GM21423 (cell line): ENCODE measurements at regions not wholly inside any gene's neighbourhood (a gene's known extent, or its start where the extent isn't known, plus 50 kb on each side); places are given as distances from the start of the nearest gene placed in this dataset.
"Not testable (repeated sequence)": the region's sequence is repeated elsewhere in the genome, so short reads cannot be mapped to it uniquely, and the experiment has no call there.

ENCODE experiments used
- ATAC-seq: cut with Tn5 transposase; IDR thresholded peaks from one replicate; pipeline ENCODE4 v1.9.1; 2021; ENCODE audit warnings: mild to moderate bottlenecking, moderate library complexity; ENCODE audit not compliant: unreplicated experiment

DNA sequence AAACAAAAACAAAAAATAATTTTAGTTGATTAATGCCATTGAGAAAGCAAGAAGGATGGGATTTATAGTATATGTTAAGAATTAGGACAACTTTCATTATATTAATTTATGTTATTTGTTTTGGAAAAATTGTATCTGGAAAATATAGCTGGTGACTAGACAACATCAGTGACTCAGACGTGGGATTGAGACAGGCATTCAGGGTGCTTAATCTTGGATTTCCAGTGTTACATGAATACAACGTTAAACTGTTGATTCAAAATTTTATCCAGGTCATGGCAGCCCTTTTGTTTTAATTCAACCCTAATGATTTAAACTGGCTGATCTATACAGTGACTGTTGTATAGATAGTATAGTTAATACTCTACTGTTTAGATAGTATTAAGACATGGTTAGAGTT, 827.1 kb upstream of the B3GALT2 start:
- no peak for ATAC-seq

- no peak for ATAC-seq
Observed at GRCh38 chr1:194004146-194004545, 817.7 kb upstream of the B3GALT2 start.

DNA sequence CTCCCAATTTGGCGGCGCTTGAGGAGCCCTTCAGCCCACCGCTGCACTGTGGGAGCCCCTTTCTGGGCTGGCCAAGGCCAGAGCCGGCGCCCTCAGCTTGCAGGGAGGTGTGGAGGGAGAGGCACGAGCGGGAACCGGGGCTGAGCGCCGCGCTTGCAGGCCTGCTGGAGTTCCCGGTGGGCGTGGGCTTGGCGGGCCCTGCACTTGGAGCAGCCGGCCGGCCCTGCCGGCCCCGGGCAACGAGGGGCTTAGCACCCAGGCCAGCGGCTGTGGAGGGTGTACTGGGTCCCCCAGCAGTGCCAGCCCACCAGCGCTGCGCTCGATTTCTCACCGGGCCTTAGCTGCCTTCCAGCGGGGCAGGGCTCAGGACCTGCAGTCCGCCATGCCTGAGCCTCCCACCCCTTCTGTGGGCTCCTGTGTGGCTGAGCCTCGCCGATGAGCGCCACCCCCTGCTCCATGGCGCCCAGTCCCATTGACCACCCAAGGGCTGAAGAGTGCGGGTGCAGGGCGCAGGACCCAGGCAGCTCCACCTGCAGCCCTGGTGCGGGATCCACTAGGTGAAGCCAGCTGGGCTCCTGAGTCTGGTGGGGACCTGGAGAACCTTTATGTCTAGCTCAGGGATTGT, 815.4 kb upstream of the B3GALT2 start:
- ATAC-seq, result not testable (repeated sequence)

DNA sequence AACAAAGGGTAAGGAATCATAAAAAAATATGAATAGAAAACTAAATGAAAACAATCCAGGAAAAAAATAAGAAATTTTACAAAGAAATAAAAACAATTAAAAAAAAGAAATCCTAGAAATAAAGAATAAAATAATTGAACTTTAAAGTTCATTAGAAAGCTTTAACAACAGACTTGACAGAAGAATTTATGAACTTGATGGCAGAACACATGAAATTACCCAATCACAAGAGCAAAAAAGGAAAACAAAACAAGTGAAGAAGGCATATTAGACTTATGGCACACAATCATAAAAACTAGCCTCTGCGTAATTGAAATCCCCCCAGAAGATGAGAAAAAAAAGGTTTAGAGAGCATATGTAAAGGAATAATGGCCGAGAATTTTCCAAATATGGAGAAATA, 802.5 kb upstream of the B3GALT2 start:
- no peak for ATAC-seq

DNA sequence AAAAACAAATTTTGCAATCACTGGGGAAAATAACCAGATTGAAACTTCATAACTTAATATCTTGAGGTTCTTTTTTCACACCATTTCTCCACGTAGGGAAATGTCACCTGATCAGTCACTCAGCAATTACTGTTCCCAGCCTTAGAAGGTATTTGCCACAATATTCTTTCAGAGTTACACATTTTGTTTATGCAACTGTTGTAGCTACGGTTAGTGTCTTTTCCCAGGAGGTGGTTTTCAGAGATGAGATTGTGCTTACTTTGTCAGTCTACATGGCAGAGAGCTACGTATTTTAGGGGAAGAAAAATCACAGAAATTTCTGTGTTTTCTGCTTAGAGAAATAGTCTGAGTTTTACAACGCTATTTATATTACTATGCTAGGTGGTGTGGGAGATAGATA, 792.8 kb upstream of the B3GALT2 start:
- ATAC-seq, result no peak

- ATAC-seq, result no peak
Observed at GRCh38 chr1:193974286-193974798, 787.9 kb upstream of the B3GALT2 start.

DNA sequence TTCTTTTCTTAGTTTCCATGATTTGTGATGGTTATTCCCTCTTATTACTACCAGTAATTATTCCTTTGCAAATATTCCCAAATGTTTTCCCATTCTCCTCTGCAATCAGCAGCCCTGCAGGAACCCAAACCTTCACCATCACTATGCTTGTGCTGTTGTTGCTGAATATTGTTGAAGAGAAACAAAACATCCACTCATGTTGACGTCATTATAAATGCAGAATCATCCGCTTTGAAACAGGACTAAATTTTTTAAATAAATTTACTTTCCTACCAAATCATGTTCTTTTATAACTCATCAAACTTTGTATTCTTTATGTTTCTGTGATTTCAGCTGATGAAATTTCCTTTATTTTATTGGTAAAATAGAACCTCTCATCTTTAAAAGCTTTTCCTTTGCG, 787.0 kb upstream of the B3GALT2 start:
- ATAC-seq, result no peak

- no peak for ATAC-seq
Observed at GRCh38 chr1:193971595-193971994, 785.2 kb upstream of the B3GALT2 start.

GRCh38 chr1:193960499-193960898, 774.1 kb upstream of the B3GALT2 start:
- ATAC-seq, result no peak

DNA sequence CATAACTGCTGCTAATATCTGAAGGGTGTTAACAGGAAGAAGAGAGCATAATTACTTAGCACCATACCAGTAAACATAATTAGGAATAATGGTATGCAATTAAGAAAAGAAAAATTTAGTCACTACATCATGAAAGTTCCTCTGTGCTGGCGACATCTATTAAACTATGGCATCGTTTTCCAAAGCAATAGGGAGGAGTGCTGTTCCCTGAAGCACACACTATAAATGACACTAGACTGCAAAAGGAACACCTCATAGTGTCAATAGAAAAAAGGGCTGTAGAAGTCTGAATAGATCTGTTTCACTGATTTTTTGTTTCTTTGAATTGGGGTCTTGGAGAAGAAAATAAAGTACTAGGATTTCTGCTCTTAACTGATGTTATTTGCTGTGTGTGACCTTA, 773.6 kb upstream of the B3GALT2 start:
- no peak for ATAC-seq

DNA sequence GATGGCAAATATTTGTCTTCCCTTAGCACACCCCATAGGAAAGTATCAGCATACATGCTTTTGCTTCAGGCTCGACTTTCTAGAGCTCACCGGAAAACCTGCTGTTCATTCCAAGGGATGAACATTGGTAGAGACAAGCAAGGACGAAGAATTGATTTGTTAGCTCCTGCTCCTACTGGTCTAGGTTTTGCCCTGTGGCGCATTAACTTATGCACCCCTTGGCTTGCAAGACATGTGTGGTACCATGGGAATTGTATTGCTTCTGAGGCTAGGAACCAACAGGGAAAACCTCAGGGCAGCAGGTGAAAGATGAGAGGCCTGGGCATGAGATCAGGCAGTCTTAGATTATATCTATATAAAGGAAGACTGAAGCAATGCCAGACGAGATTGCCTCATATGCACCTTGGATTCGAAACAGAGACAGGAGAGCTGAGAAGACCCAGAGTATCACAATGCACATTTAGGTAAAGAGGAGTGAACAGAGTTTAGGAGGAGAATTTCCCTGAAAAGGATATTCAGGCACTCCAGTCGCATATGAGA, 771.2 kb upstream of the B3GALT2 start:
- no peak for ATAC-seq

GRCh38 chr1:193952778-193953374, 766.5 kb upstream of the B3GALT2 start:
- ATAC-seq, result no peak

DNA sequence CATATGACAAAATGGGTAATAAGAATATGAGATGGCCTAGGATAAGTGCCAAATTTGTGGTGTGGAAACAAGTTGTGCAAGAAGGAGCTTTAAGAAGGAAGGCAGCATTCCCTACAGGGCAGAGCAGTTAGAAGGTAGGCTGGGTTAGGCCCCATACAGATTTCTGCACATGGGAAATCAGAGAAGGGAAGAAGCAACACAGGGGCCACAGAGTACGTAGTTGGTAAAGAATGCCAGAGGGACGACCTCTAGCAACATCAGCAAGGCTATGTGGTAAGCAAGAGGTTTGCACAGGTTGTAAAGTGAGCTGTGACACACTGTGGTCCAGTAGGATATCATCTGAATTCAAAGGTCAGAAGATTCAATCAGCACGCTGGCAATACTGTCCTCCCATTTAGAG, 765.6 kb upstream of the B3GALT2 start:
- ATAC-seq, result no peak

- no peak for ATAC-seq
Observed at GRCh38 chr1:193944454-193944853, 758.0 kb upstream of the B3GALT2 start.

DNA sequence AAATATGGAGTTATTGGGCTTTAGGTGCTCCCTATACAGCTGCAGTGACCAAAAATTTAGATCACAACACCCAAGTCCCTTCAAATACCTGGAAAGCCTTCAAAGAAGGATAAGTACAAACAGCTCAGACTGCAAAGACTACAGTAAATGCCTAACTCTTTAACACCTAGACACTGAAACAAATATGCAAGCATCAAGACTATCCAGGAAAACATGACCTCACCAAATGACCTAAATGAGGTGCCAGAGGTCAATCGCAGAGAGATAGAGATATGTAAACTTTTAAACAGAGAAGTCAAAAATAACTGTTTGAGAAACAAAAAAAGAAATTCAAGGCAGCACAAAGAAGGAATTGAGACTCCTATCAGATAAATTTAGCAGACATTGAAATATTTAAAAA, 753.8 kb upstream of the B3GALT2 start:
- ATAC-seq, result no peak

DNA sequence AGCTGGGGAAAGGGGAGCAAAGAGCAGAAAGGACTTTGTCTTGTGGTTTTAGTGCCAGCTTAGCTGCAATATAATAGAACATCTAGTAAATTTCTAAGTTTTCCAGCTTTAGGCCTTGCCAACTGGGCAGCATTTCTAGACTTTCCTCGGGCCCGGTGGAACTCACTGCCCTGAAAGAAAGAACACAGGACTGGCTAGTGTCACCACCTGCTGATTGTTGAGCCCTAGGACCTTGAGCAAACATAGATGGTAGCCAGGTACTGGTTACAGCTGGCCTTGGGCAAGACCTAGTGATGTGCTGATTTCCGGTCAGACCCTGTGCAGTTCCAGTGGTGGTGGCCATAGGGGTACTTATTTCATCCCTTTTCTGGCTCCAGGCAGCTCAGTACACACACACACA, 753.2 kb upstream of the B3GALT2 start:
- ATAC-seq, result no peak

GRCh38 chr1:193937308-193937707, 750.9 kb upstream of the B3GALT2 start:
- ATAC-seq, result no peak

- ATAC-seq, result no peak
Observed at GRCh38 chr1:193932979-193933378, 746.6 kb upstream of the B3GALT2 start.

- no peak for ATAC-seq
Observed at GRCh38 chr1:193931356-193931755, 744.9 kb upstream of the B3GALT2 start.

DNA sequence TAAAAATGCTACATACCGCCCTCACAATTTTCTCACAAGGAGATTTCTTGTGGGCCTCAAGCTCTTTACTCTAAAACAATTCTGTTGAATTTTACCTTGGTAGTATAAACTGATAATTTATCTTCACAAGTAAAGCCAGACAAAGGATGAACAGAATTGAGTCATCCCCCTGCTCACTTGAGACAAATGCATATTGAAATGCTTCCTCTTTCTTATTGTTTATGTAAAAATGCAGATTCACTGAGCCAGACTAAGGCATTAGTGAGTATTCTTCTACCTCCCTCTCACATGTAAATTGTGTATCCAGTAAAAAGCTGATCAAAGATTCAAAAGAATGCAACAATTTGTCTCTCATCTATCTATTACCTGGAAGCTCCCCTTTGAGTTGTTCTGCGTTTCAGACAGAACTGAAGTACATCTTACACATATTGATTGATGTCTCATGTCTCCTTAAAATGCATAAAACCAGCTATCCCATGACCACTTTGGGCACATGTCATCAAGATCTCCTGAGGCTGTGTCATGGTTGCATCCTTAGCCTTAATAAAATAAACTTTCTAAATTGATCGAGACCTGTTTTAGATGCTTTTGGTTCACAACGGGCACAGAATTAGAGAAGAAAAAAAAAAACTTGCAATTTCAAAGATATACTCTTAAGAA, 743.1 kb upstream of the B3GALT2 start:
- ATAC-seq, result no peak

DNA sequence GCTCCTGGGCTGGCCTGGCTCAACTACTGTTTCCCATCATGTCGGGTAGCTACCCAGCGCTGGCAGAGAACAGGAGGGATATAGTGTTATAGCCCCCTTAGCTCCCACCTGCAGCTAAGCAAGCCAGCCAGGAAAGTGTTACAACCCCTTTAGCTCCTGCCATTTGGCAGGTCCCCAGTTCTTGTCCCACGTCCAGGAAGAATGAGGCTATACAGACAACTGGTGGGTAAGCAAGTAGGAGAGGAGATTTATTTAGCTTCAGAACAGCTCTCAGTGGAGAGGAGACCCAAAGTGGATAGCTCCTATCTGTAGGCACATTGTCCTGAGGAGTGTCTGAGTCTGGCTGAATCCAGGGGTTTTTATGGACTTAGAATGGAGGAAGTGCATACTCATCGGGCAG, 741.1 kb upstream of the B3GALT2 start:
- ATAC-seq, result no peak

- ATAC-seq, result no peak
Observed at GRCh38 chr1:193926956-193927355, 740.5 kb upstream of the B3GALT2 start.
